Endothelial cell of umbilical vein (primary cell): ENCODE measurements at regions not wholly inside any gene's neighbourhood (a gene's known extent, or its start where the extent isn't known, plus 50 kb on each side); places are given as distances from the start of the nearest gene placed in this dataset.

Experiments
- BruUV-seq: library from RNA; stranded (reverse); fragments of 400-500 nt; replicated peaks from 2 replicates; lab custom pipeline; 2021; lab: Mats Ljungman, UMichigan
- CTCF ChIA-PET: fragments of 300-600, 350-600 bp; sonication (Branson Sonifier 250); formaldehyde crosslinking; loops from one replicate; lab custom pipeline; 2021; ENCODE audit warnings: antibody characterized with exemption, inconsistent platforms; lab: Charles Lee
- POLR2A ChIA-PET: fragments of 300-600, 350-600 bp; sonication (Branson Sonifier 250); formaldehyde crosslinking; loops from one replicate; lab custom pipeline; 2021; ENCODE audit warnings: antibody characterized with exemption, inconsistent platforms; lab: Charles Lee
- DNase-seq: peaks from one replicate; pipeline ENCODE4 v3.0.0-alpha.2; 2011; ENCODE audit warnings: low read depth, low spot score
- FAIRE-seq: peaks from 2 replicates; lab custom pipeline; 2011; peaks lifted over from hg19 to GRCh38; lab: Jason Lieb, UNC
- H2AFZ ChIP-seq: 2 replicates; pipeline ENCODE4 v1.6.0; 2012; ENCODE audit warnings: low read depth, low read length, control low read depth, inconsistent platforms
- H3K27ac ChIP-seq: 2 replicates; pipeline ENCODE4 v1.5.1; 2011; ENCODE audit warnings: low read depth, mild to moderate bottlenecking, control low read depth, low read length, moderate library complexity; ENCODE audit not compliant: insufficient read depth
- H3K27me3 ChIP-seq, 2 experiments: 2 replicates each; pipeline versions ENCODE4 v1.6.0 to v1.6.1; 2011; ENCODE audit warnings: low read length in 2 of 2, mixed read lengths in 1 of 2; ENCODE audit not compliant: control insufficient read depth in 2 of 2, insufficient read depth in 2 of 2
- H3K36me3 ChIP-seq, 2 experiments: 2 replicates in 1 of 2; 3 replicates in 1 of 2; pipeline ENCODE4 v1.5.1; 2011; ENCODE audit warnings: low read length in 2 of 2, mild to moderate bottlenecking in 1 of 2, moderate library complexity in 1 of 2; ENCODE audit not compliant: control insufficient read depth in 2 of 2, insufficient read depth in 2 of 2; ENCODE audit errors: extremely low read depth in 1 of 2
- H3K4me1 ChIP-seq: 3 replicates; pipeline ENCODE4 v1.5.1; 2011; ENCODE audit warnings: mild to moderate bottlenecking, low read length; ENCODE audit not compliant: control insufficient read depth, insufficient read depth; ENCODE audit errors: extremely low read depth
- H3K4me2 ChIP-seq: 2 replicates; pipeline ENCODE4 v1.6.1; 2011; ENCODE audit warnings: low read length, control low read depth, mixed read lengths; ENCODE audit not compliant: insufficient read depth
- H3K4me3 ChIP-seq, 3 experiments: fragments of 200-600 bp in 1 of 3; sonication (generic), shearing (Covaris generic) in 1 of 3; replicated peaks in 1 of 3; 2 replicates each; pipeline ENCODE4 v1.5.1; 2011 to 2016; ENCODE audit warnings: control low read depth in 3 of 3, low read length in 3 of 3, mild to moderate bottlenecking in 2 of 3, inconsistent platforms in 1 of 3, low read depth in 1 of 3, moderate library complexity in 1 of 3; ENCODE audit not compliant: insufficient read depth in 1 of 3
- H3K79me2 ChIP-seq: 2 replicates; pipeline ENCODE4 v1.6.0; 2012; ENCODE audit warnings: low read length, inconsistent platforms; ENCODE audit not compliant: control insufficient read depth, insufficient read depth
- H3K9ac ChIP-seq: replicated peaks from 2 replicates; pipeline ENCODE3; 2011; ENCODE audit warnings: low read length, control low read depth; ENCODE audit not compliant: insufficient read depth; ENCODE audit errors: extremely low read depth
- H3K9me1 ChIP-seq: replicated peaks from 3 replicates; pipeline ENCODE4 v1.6.0; 2011; ENCODE audit warnings: mild to moderate bottlenecking, low read length; ENCODE audit not compliant: control insufficient read depth, insufficient read depth; ENCODE audit errors: extremely low read depth
- H3K9me3 ChIP-seq: replicated peaks from 2 replicates; pipeline ENCODE4 v1.5.1; 2012; ENCODE audit warnings: low read length, inconsistent platforms; ENCODE audit not compliant: control insufficient read depth, insufficient read depth
- H4K20me1 ChIP-seq: replicated peaks from 2 replicates; pipeline ENCODE3; 2011; ENCODE audit warnings: mild to moderate bottlenecking, low read length; ENCODE audit not compliant: control insufficient read depth, insufficient read depth; ENCODE audit errors: extremely low read depth
- CTCF ChIP-seq, 2 donors: IDR thresholded peaks; 1 replicate in 1 of 2; 2 replicates in 1 of 2; pipeline ENCODE4 v1.5.1; 2011; ENCODE audit warnings: low read length in 2 of 2, mild to moderate bottlenecking in 2 of 2, moderate library complexity in 2 of 2, control low read depth in 1 of 2, inconsistent platforms in 1 of 2, low read depth in 1 of 2; ENCODE audit not compliant: insufficient read depth in 1 of 2; ENCODE audit errors: extremely low read depth in 1 of 2
- EZH2 ChIP-seq: IDR thresholded peaks from 2 replicates; pipeline ENCODE4 v1.6.1; 2012; ENCODE audit warnings: borderline replicate concordance, low read depth, mild to moderate bottlenecking, moderate library complexity, low read length, inconsistent platforms; ENCODE audit not compliant: severe bottlenecking
- FOS ChIP-seq: IDR thresholded peaks from 2 replicates; pipeline ENCODE4 v1.6.1; 2011; ENCODE audit warnings: mild to moderate bottlenecking, low read length, moderate library complexity, borderline replicate concordance; ENCODE audit not compliant: insufficient read depth
- GATA2 ChIP-seq: IDR thresholded peaks from 2 replicates; pipeline ENCODE4 v1.7.0; 2011; ENCODE audit warnings: low read depth, mild to moderate bottlenecking, moderate library complexity, mixed read lengths, low read length; ENCODE audit not compliant: insufficient read length, insufficient read depth
- JUN ChIP-seq: IDR thresholded peaks from 2 replicates; pipeline ENCODE4 v1.6.1; 2011; ENCODE audit warnings: borderline replicate concordance, low read depth; ENCODE audit not compliant: insufficient read length, insufficient read depth
- MYC ChIP-seq: IDR thresholded peaks from one replicate; pipeline ENCODE4 v1.6.1; 2011; ENCODE audit warnings: mild to moderate bottlenecking, low read depth, low read length
- POLR2A ChIP-seq: IDR thresholded peaks from 2 replicates; pipeline ENCODE4 v1.6.1; 2012; ENCODE audit warnings: low read depth, mild to moderate bottlenecking, control low read depth, low read length
- dilution Hi-C: fragments of 300-500 bp; cut with MboI; formaldehyde crosslinking; loops from one replicate; pipeline ENCODE4 v1.15.0; 2019; ENCODE audit warnings: low sequenced_read_pairs; ENCODE audit not compliant: extremely low pct_ligation_motif_present
- intact Hi-C: fragments of 100-400 bp; cut with micrococcal nuclease; formaldehyde crosslinking; loops from one replicate; pipeline ENCODE4 v1.10.0; 2022

GRCh38 chr13:44212633-44213396 is 160.8 kb upstream of the SERP2 start:
- FAIRE-seq = no peak
- POLR2A ChIA-PET = no interaction called here
- intact Hi-C loops = no loop called here

GRCh38 chr13:44218501-44219240 is 155.0 kb upstream of the SERP2 start:
- Histone ChIP-seq H3K9ac (no peak overlapping the region), H3K27ac (no peak overlapping the region), H3K4me2 (no peak overlapping the region), H3K79me2 (no peaks in the 10 kb centered on the region), H3K9me1 (no peaks in the 10 kb centered on the region), H3K4me1 (peaks cover 5% of the 10 kb centered on the region), H3K9me3 (no peaks in the 10 kb centered on the region), H3K4me3 (no peak overlapping the region), H3K27me3 (peaks cover 0 to 2% of the 10 kb centered on the region in 2 experiments), H3K36me3 (no peaks in the 10 kb centered on the region), H4K20me1 (no peaks in the 10 kb centered on the region), H2AFZ (no peak overlapping the region)
- BruUV-seq = no TSS peak
- dilution Hi-C loops = no loop called here
- ChIA-PET POLR2A (no interaction called here), CTCF (no interaction called here)
- intact Hi-C loops = no loop called here
- DNase-seq (peak; percentile 49), FAIRE-seq (no peak)
- TF ChIP-seq JUN = no peak
- no peak for TF ChIP-seq MYC
- TF ChIP-seq POLR2A = no peak
- no peak for TF ChIP-seq CTCF (IDR thresholded peaks at IDR 0.05; ENCODE audit: extremely low read depth in 1 of 2, insufficient read depth in 1 of 2, low read depth in 1 of 2, low read length in 2 of 2)
- no peak for TF ChIP-seq FOS
- no peak for TF ChIP-seq EZH2

More at GRCh38 chr13:44212633-44213396, 160.8 kb upstream of the SERP2 start:
- no peaks in the 10 kb centered on the region for H3K36me3 ChIP-seq
- CTCF ChIA-PET = interaction anchor here (1.6 kb wide), 1 partner anchor 164 kb away, joined by 3 read pairs; no protein-coding TSS in a partner anchor
- no peaks in the 10 kb centered on the region for H3K9me3 ChIP-seq
- TF ChIP-seq JUN (no peak), EZH2 (no peak), GATA2 (no peak)
- dilution Hi-C loops = no loop called here
- no peak overlapping the region for H3K4me3 ChIP-seq
- H2AFZ ChIP-seq = no peak overlapping the region
- no peaks in the 10 kb centered on the region for H3K4me1 ChIP-seq
- peaks cover 4 to 5% of the 10 kb centered on the region in 2 experiments for H3K27me3 ChIP-seq
- DNase-seq = no peak
- H3K27ac ChIP-seq = no peak overlapping the region
- H4K20me1 ChIP-seq = no peaks in the 10 kb centered on the region
- H3K79me2 ChIP-seq = no peaks in the 10 kb centered on the region
- BruUV-seq = no TSS peak
- no peak overlapping the region for H3K9ac ChIP-seq
- no peak overlapping the region for H3K4me2 ChIP-seq
- H3K9me1 ChIP-seq = no peaks in the 10 kb centered on the region
